AG10803 (cell line): ENCODE measurements at regions not wholly inside any gene's neighbourhood (a gene's known extent, or its start where the extent isn't known, plus 50 kb on each side); places are given as distances from the start of the nearest gene placed in this dataset.

Experiments used
- DNase-seq: peaks from one replicate; pipeline ENCODE4 v3.0.0; 2010; ENCODE audit warnings: low read depth
- H3K4me3 ChIP-seq: 2 replicates; pipeline ENCODE4 v1.5.1; 2011; ENCODE audit warnings: mild to moderate bottlenecking, low read length, control low read depth
- TF ChIP-seq, protein P1 (sequence below): conservative IDR thresholded peaks from 2 replicates; pipeline ENCODE4 v1.5.1; 2011; ENCODE audit warnings: mild to moderate bottlenecking, low read length, control low read depth, inconsistent platforms

DNA sequence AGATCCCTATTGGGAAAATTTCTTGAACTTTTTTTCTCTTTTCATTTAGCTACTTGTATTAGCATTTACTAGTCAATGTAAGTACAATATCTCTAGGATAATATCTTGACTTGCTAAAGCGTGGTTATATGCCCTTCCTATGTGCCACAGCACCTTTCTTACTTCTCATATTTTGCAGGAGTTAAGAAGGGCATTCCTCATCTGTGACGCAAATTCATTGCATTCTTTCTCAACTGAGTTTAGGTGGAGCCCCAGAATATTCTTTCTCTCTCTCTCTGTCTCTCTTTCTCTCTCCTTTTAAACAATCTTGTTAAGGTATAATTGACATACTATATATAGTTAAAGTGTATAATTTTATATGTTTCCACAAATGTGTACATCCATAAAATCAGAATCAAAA is 266.1 kb downstream of the RAB38 start:
- H3K4me3 ChIP-seq, result no peak overlapping the region
- DNase-seq, result no peak
- TF ChIP-seq, protein P1, sequence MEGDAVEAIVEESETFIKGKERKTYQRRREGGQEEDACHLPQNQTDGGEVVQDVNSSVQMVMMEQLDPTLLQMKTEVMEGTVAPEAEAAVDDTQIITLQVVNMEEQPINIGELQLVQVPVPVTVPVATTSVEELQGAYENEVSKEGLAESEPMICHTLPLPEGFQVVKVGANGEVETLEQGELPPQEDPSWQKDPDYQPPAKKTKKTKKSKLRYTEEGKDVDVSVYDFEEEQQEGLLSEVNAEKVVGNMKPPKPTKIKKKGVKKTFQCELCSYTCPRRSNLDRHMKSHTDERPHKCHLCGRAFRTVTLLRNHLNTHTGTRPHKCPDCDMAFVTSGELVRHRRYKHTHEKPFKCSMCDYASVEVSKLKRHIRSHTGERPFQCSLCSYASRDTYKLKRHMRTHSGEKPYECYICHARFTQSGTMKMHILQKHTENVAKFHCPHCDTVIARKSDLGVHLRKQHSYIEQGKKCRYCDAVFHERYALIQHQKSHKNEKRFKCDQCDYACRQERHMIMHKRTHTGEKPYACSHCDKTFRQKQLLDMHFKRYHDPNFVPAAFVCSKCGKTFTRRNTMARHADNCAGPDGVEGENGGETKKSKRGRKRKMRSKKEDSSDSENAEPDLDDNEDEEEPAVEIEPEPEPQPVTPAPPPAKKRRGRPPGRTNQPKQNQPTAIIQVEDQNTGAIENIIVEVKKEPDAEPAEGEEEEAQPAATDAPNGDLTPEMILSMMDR, result no peak

- TF ChIP-seq, protein P1, result no peak
These were observed 267.2 kb downstream of the RAB38 start for GRCh38 chr11:87908086-87908485.

DNA sequence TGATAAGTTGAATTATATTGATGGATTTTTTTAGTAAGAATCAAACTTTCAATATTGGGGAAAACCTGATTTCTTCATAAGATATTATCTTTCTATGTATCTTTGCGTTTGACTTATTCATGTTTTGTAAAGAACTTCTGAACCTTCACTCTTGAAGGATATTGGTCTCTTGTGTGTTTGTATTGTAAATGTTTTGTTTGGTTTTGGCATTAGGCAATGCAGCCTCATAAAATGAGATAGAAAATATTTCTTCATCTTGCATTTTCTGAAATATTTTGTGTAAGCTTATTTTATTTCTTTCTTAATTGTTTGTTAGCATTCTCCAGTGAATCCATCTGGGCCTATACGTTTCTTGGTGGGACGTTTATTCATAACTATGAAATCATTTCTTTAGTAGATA is 271.9 kb downstream of the RAB38 start:
- no peak for DNase-seq
- no peak overlapping the region for H3K4me3 ChIP-seq
- TF ChIP-seq, protein P1, result no peak

More at GRCh38 chr11:87908086-87908485, 267.2 kb downstream of the RAB38 start:
- H3K4me3 ChIP-seq, result no peak overlapping the region
- DNase-seq, result no peak

DNA sequence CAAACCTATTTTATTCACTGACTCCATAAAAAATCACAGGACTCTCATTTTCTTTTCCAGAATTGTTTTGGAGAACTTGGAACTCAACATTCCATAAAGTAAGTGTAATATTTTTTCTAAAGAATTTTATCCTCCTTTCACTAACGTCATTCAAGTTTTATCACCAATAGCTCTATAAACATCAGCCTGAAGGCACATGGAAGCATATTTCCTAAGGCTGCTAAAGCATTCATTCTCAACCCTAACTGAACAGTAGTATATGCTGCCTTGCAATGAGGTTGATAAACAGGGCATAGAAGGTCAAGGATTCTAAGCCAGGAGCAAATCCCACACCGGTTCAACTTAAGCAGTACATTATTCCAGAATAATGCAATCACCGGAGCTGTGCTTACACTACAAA is 273.9 kb downstream of the RAB38 start:
- DNase-seq, result no peak
- TF ChIP-seq, protein P1, result no peak
- H3K4me3 ChIP-seq, result no peak overlapping the region

- DNase-seq, result no peak
- TF ChIP-seq, protein P1, result no peak
- no peak overlapping the region for H3K4me3 ChIP-seq
These were observed 277.3 kb downstream of the RAB38 start for GRCh38 chr11:87897921-87898320.

DNA sequence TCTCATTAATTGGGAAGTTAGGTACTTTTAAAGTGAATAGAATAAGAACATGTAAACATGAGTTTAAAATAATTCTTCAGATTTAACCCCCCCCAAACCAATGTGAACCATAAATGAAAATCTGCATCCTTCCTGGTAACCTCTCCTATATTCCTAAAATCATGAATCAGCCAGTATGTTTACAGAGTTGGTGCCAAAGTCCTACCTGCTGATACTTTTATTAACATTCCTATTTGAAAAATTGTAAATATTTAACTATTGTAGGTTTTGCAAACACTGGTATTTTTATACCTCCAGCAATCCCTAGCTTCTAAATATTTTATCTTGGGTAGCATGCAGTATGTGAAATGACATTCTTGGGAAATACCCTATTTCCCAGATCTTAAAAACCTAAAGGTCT is 278.2 kb downstream of the RAB38 start:
- DNase-seq, result no peak
- no peak overlapping the region for H3K4me3 ChIP-seq
- TF ChIP-seq, protein P1, result no peak

DNA sequence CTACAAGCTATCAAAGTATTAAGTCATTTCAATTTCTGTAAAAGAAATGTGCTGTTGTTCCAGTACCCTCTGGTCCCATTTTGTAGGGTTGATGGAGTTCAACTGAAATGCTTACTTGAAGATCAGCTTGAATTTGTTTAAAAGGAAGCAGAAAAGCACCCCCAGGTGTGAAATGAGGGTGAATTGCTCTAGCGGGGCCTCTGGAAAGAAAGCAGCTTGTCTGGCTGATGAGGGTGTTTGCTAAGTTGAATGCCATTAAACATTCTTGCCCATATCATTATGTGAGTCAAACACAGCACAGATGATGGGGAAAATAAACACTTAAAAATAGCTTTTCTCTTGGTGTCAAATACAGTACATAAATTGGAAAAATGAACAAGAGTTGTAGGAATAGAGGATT is 280.3 kb downstream of the RAB38 start:
- TF ChIP-seq, protein P1, result no peak
- H3K4me3 ChIP-seq, result no peak overlapping the region
- DNase-seq, result no peak
